ENCODE measurements at regions not wholly inside any gene's neighbourhood (a gene's known extent, or its start where the extent isn't known, plus 50 kb on each side); places are given as distances from the start of the nearest gene placed in this dataset.

GRCh38 chr3:144381607-144382006 lies 410.0 kb downstream of the DIPK2A start:
- DNase-seq: no peak

- no peak for DNase-seq
These were observed 412.8 kb downstream of the DIPK2A start for GRCh38 chr3:144384241-144384979.

GRCh38 chr3:144390786-144391185 lies 419.2 kb downstream of the DIPK2A start:
- no peak for DNase-seq

- DNase-seq: no peak
These were observed 419.6 kb downstream of the DIPK2A start for GRCh38 chr3:144391236-144391635.

GRCh38 chr3:144394032-144394431 lies 422.4 kb downstream of the DIPK2A start:
- no peak for DNase-seq

- no peak for DNase-seq
These were observed 430.8 kb downstream of the DIPK2A start for GRCh38 chr3:144402430-144402829.

GRCh38 chr3:144403040-144403457 lies 431.4 kb downstream of the DIPK2A start:
- DNase-seq: no peak

GRCh38 chr3:144407335-144407734 lies 435.7 kb downstream of the DIPK2A start:
- DNase-seq: no peak

GRCh38 chr3:144409319-144409718 lies 437.7 kb downstream of the DIPK2A start:
- DNase-seq: no peak

- no peak for DNase-seq
These were observed 441.4 kb downstream of the DIPK2A start for GRCh38 chr3:144413068-144413467.

GRCh38 chr3:144415492-144415891 lies 443.9 kb downstream of the DIPK2A start:
- no peak for DNase-seq

- no peak for DNase-seq
These were observed 453.0 kb downstream of the DIPK2A start for GRCh38 chr3:144424606-144425005.

- DNase-seq: no peak
These were observed 454.7 kb downstream of the DIPK2A start for GRCh38 chr3:144426366-144426765.

- no peak for DNase-seq
These were observed 455.3 kb downstream of the DIPK2A start for GRCh38 chr3:144426967-144427366.

GRCh38 chr3:144429719-144430121 lies 458.1 kb downstream of the DIPK2A start:
- DNase-seq: no peak

- DNase-seq: no peak
These were observed 459.5 kb downstream of the DIPK2A start for GRCh38 chr3:144431134-144431533.

- DNase-seq: no peak
These were observed 461.4 kb downstream of the DIPK2A start for GRCh38 chr3:144433006-144433405.

- no peak for DNase-seq
These were observed 466.4 kb downstream of the DIPK2A start for GRCh38 chr3:144437989-144438388.

- DNase-seq: no peak
These were observed 472.4 kb downstream of the DIPK2A start for GRCh38 chr3:144444061-144444460.

- DNase-seq: no peak
These were observed 472.9 kb downstream of the DIPK2A start for GRCh38 chr3:144444546-144444945.

- DNase-seq: no peak
These were observed 484.3 kb downstream of the DIPK2A start for GRCh38 chr3:144455841-144456440.

- no peak for DNase-seq
These were observed 486.1 kb downstream of the DIPK2A start for GRCh38 chr3:144457758-144458157.

- no peak for DNase-seq
These were observed 486.7 kb downstream of the DIPK2A start for GRCh38 chr3:144458283-144458682.

GRCh38 chr3:144462337-144462736 lies 490.7 kb downstream of the DIPK2A start:
- DNase-seq: no peak
